ENCODE measurements at regions not wholly inside any gene's neighbourhood (a gene's known extent, or its start where the extent isn't known, plus 50 kb on each side); places are given as distances from the start of the nearest gene placed in this dataset.

DNA sequence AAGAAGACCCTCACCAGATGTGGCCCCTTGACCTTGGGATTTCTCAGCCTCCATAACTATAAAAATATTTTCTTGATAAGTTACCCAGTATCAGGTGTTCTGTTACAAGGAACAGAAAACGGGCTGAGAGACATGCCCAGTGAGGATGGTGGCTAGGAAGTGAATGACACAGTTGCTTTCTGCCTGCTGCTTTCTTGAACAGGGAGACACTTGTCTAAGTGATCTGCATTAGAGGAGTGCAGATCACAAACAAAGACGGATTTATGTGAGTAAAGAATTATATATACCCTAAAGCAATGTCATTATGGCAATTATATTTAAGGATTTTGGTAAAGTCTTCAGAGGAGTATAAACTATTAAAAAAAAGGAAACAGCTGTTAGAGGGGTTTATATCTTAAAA lies 169.2 kb upstream of the AHR start:
- WGBS (ENCODE audit: extremely low coverage, insufficient read length, low lambda C conversion rate) = no CpG with 5 or more reads among the region's 2 CpGs
- Histone ChIP-seq H4K8ac (replicated peaks; ENCODE audit: insufficient read length, low read depth, low read length) (no peak overlapping the region), H2BK20ac (ENCODE audit: low read depth, low read length, poor library complexity, severe bottlenecking) (no peak overlapping the region), H2BK15ac (ENCODE audit: low read depth, low read length) (no peak overlapping the region), H4K20me1 (ENCODE audit: control insufficient read depth, insufficient read depth, insufficient read length) (no peaks in the 10 kb centered on the region), H3K79me1 (ENCODE audit: insufficient read depth, low read depth, low read length, poor library complexity, severe bottlenecking) (no peaks in the 10 kb centered on the region), H3K4ac (ENCODE audit: low read depth, low read length) (no peak overlapping the region), H2AK5ac (ENCODE audit: insufficient read length, low read length) (no peak overlapping the region), H3K14ac (ENCODE audit: insufficient read depth, low read length) (no peak overlapping the region), H2BK5ac (ENCODE audit: insufficient read length, low read length) (no peak overlapping the region), H3K23me2 (ENCODE audit: insufficient read length, low read depth, low read length, poor library complexity, severe bottlenecking) (no peaks in the 10 kb centered on the region), H3K27me3 (ENCODE audit: insufficient read depth, low read length) (no peaks in the 10 kb centered on the region), H2BK12ac (ENCODE audit: insufficient read length, low read depth, low read length) (no peak overlapping the region), H3T11ph (ENCODE audit: low read length) (no peak overlapping the region), H3K56ac (ENCODE audit: insufficient read length, low read depth, low read length) (no peak overlapping the region), H4K5ac (ENCODE audit: insufficient read length, low read depth, low read length) (no peak overlapping the region), H3K18ac (ENCODE audit: insufficient read length, low read depth, low read length) (no peak overlapping the region), H3K4me2 (ENCODE audit: insufficient read depth, insufficient read length, low read length) (no peak overlapping the region), H2BK120ac (ENCODE audit: low read depth, low read length, poor library complexity, severe bottlenecking) (no peak overlapping the region), H2AFZ (ENCODE audit: low read length) (no peak overlapping the region), H3K27ac (ENCODE audit: insufficient read length, low read depth, low read length) (no peak overlapping the region), H3K4me1 (ENCODE audit: insufficient read depth, low read length) (no peaks in the 10 kb centered on the region), H4K91ac (ENCODE audit: insufficient read length, low read depth, low read length) (no peak overlapping the region), H3K23ac (ENCODE audit: insufficient read length, low read depth, low read length) (no peak overlapping the region), H3K9ac (ENCODE audit: extremely low read depth, insufficient read length, low read length) (no peak overlapping the region), H3K9me3 (ENCODE audit: control insufficient read depth, low read depth, low read length) (no peaks in the 10 kb centered on the region), H3K79me2 (ENCODE audit: insufficient read depth, low read length) (no peaks in the 10 kb centered on the region)
- no peak for TF ChIP-seq CTCF (conservative IDR thresholded peaks at IDR 0.05)
- Mint-ChIP-seq H3K4me1 (peaks cover 5 to 7% of the 10 kb centered on the region in 2 experiments), H3K27me3 (ENCODE audit: low read depth) (no peaks in the 10 kb centered on the region), H3K4me3 (no peak overlapping the region), H3K27ac (no peak overlapping the region; a peak in 1 of 7 replicates), H3K9me3 (no peaks in the 10 kb centered on the region), H3K36me3 (ENCODE audit: insufficient read depth in 1 of 3, low read depth in 3 of 3) (no peaks in the 10 kb centered on the region)
- no peak for DNase-seq
